CD4-positive, alpha-beta memory T cell (primary cell): ENCODE measurements at regions not wholly inside any gene's neighbourhood (a gene's known extent, or its start where the extent isn't known, plus 50 kb on each side); places are given as distances from the start of the nearest gene placed in this dataset.

Experiments
- CTCF ChIA-PET: fragments of 350-600 bp; sonication (Branson Sonifier 250); formaldehyde crosslinking; loops from one replicate; lab custom pipeline; 2021; ENCODE audit warnings: inconsistent platforms; ENCODE audit not compliant: partially characterized antibody; lab: Charles Lee
- POLR2A ChIA-PET: fragments of 350-600 bp; sonication (Branson Sonifier 250); formaldehyde crosslinking; loops from one replicate; lab custom pipeline; 2021; ENCODE audit not compliant: partially characterized antibody; lab: Charles Lee
- DNase-seq, 5 donors: peaks; one replicate each; pipeline versions ENCODE4 v3.0.0 to v3.0.0-alpha.2; 2020 to 2022; ENCODE audit warnings: mixed read lengths in 1 of 5
- H3K27ac ChIP-seq: one replicate; pipeline ENCODE4 v1.7.0; 2013; ENCODE audit warnings: low read depth, low read length
- H3K27me3 ChIP-seq: 2 replicates; pipeline ENCODE4 v1.7.0; 2013; ENCODE audit warnings: mild to moderate bottlenecking, low read length, moderate library complexity; ENCODE audit not compliant: insufficient read depth
- H3K36me3 ChIP-seq: 2 replicates; pipeline ENCODE4 v1.7.0; 2013; ENCODE audit warnings: mild to moderate bottlenecking, low read length, moderate library complexity; ENCODE audit not compliant: insufficient read depth
- H3K4me1 ChIP-seq: 2 replicates; pipeline ENCODE4 v1.7.0; 2013; ENCODE audit warnings: mild to moderate bottlenecking, low read length, moderate library complexity; ENCODE audit not compliant: insufficient read depth
- H3K4me3 ChIP-seq, 2 donors: one replicate each; pipeline ENCODE4 v1.7.0; 2013; ENCODE audit warnings: low read length in 2 of 2, mild to moderate bottlenecking in 1 of 2
- H3K9me3 ChIP-seq, 2 donors: one replicate each; pipeline ENCODE4 v1.7.0; 2013; ENCODE audit warnings: low read length in 2 of 2, control low read depth in 1 of 2; ENCODE audit not compliant: control insufficient read depth in 1 of 2
- H3K27ac Mint-ChIP-seq, 7 donors: one replicate each; pipeline ENCODE4 v1.8.0; 2020 to 2021; ENCODE audit warnings: mixed read lengths in 7 of 7, mild to moderate bottlenecking in 6 of 7, inconsistent platforms in 3 of 7, moderate library complexity in 3 of 7
- H3K27me3 Mint-ChIP-seq, 2 donors: one replicate each; pipeline ENCODE4 v1.8.0; 2020 to 2021; ENCODE audit warnings: mixed read lengths in 2 of 2
- H3K36me3 Mint-ChIP-seq, 2 donors: one replicate each; pipeline ENCODE4 v1.8.0; 2020 to 2021; ENCODE audit warnings: mixed read lengths in 2 of 2, inconsistent platforms in 1 of 2, mild to moderate bottlenecking in 1 of 2
- H3K4me1 Mint-ChIP-seq, 4 donors: one replicate each; pipeline ENCODE4 v1.8.0; 2020 to 2021; ENCODE audit warnings: mixed read lengths in 4 of 4, mild to moderate bottlenecking in 1 of 4
- H3K4me3 Mint-ChIP-seq, 8 donors: one replicate each; pipeline ENCODE4 v1.8.0; 2020 to 2021; ENCODE audit warnings: mixed read lengths in 8 of 8, mild to moderate bottlenecking in 7 of 8, moderate library complexity in 6 of 8, inconsistent platforms in 3 of 8
- H3K9me3 Mint-ChIP-seq, 8 donors: one replicate each; pipeline ENCODE4 v1.8.0; 2020 to 2021; ENCODE audit warnings: mixed read lengths in 8 of 8, mild to moderate bottlenecking in 5 of 8, inconsistent platforms in 3 of 8, moderate library complexity in 1 of 8
- intact Hi-C: fragments of 100-400 bp; cut with micrococcal nuclease; formaldehyde crosslinking; loops from one replicate; pipeline ENCODE4 v1.15.1; 2023

- H3K27me3 ChIP-seq, result no peaks in the 10 kb centered on the region
- intact Hi-C loops, result no loop called here
- H3K27ac ChIP-seq, result no peak overlapping the region
- H3K36me3 Mint-ChIP-seq, result no peaks in the 10 kb centered on the region
- H3K27ac Mint-ChIP-seq, result no peak overlapping the region
- no peaks in the 10 kb centered on the region for H3K9me3 ChIP-seq
- H3K4me3 Mint-ChIP-seq, result no peak overlapping the region
- H3K4me1 Mint-ChIP-seq, result no peaks in the 10 kb centered on the region
- ChIA-PET CTCF (no interaction called here), POLR2A (no interaction called here)
- H3K36me3 ChIP-seq, result no peaks in the 10 kb centered on the region
- H3K4me1 ChIP-seq, result no peaks in the 10 kb centered on the region
- DNase-seq, result no peak
- no peak overlapping the region for H3K4me3 ChIP-seq
- no peaks in the 10 kb centered on the region for H3K9me3 Mint-ChIP-seq
- no peaks in the 10 kb centered on the region for H3K27me3 Mint-ChIP-seq
Measured at GRCh38 chrX:98452456-98452855, 1568.7 kb downstream of the RPA4 start.

- Mint-ChIP-seq H3K27me3 (no peaks in the 10 kb centered on the region), H3K9me3 (peaks cover 0 to 2% (median 0%) of the 10 kb centered on the region in 8 donors), H3K27ac (no peak overlapping the region), H3K4me3 (no peak overlapping the region), H3K36me3 (no peaks in the 10 kb centered on the region), H3K4me1 (no peaks in the 10 kb centered on the region)
- DNase-seq, result no peak
- ChIA-PET POLR2A (no interaction called here), CTCF (no interaction called here)
- intact Hi-C loops, result no loop called here
- Histone ChIP-seq H3K4me3 (no peak overlapping the region), H3K27me3 (no peaks in the 10 kb centered on the region), H3K4me1 (no peaks in the 10 kb centered on the region), H3K36me3 (no peaks in the 10 kb centered on the region), H3K9me3 (no peaks in the 10 kb centered on the region), H3K27ac (no peak overlapping the region)
Measured at GRCh38 chrX:98459669-98460068, 1576.0 kb downstream of the RPA4 start.

GRCh38 chrX:98480606-98481005 is 1596.9 kb downstream of the RPA4 start:
- Histone ChIP-seq H3K27me3 (no peaks in the 10 kb centered on the region), H3K36me3 (no peaks in the 10 kb centered on the region), H3K27ac (no peak overlapping the region), H3K9me3 (no peaks in the 10 kb centered on the region), H3K4me3 (no peak overlapping the region), H3K4me1 (no peaks in the 10 kb centered on the region)
- H3K27me3 Mint-ChIP-seq, result no peaks in the 10 kb centered on the region
- no peak overlapping the region for H3K27ac Mint-ChIP-seq
- DNase-seq, result no peak
- CTCF ChIA-PET, result no interaction called here
- H3K36me3 Mint-ChIP-seq, result no peaks in the 10 kb centered on the region
- intact Hi-C loops, result no loop called here
- peaks cover 0 to 2% (median 0%) of the 10 kb centered on the region in 8 donors for H3K9me3 Mint-ChIP-seq
- no peaks in the 10 kb centered on the region for H3K4me1 Mint-ChIP-seq
- H3K4me3 Mint-ChIP-seq, result no peak overlapping the region
- POLR2A ChIA-PET, result no interaction called here

DNA sequence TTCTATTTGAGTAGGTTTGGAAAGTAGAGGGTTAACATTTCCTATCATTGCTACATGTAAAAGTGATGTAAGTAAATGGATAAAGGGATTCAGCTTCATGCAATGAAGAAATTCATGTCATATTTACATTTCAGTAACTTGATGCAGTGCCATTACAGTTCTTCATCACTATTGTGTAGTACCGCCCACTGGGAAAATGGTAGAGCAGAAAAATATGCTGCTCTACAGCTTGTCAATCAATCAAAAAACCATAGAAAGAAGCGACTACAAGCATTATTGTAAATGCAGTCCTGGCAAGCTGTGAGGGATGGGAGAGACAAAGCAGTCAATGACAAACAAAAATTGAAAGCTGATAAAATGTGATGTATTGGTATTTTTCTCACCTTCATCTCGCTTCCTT is 1597.9 kb downstream of the RPA4 start:
- Mint-ChIP-seq H3K4me3 (no peak overlapping the region), H3K9me3 (peaks cover 0 to 2% (median 0%) of the 10 kb centered on the region in 8 donors), H3K4me1 (no peaks in the 10 kb centered on the region), H3K27ac (no peak overlapping the region), H3K36me3 (no peaks in the 10 kb centered on the region), H3K27me3 (no peaks in the 10 kb centered on the region)
- ChIA-PET CTCF (no interaction called here), POLR2A (no interaction called here)
- DNase-seq, result no peak
- Histone ChIP-seq H3K9me3 (no peaks in the 10 kb centered on the region), H3K27me3 (no peaks in the 10 kb centered on the region), H3K27ac (no peak overlapping the region), H3K4me3 (no peak overlapping the region), H3K4me1 (no peaks in the 10 kb centered on the region), H3K36me3 (no peaks in the 10 kb centered on the region)
- intact Hi-C loops, result no loop called here

GRCh38 chrX:98490670-98491069 is 1607.0 kb downstream of the RPA4 start:
- ChIA-PET CTCF (no interaction called here), POLR2A (no interaction called here)

GRCh38 chrX:98501426-98501825 is 1617.7 kb downstream of the RPA4 start:
- Histone ChIP-seq H3K4me1 (no peaks in the 10 kb centered on the region), H3K4me3 (no peak overlapping the region), H3K27me3 (no peaks in the 10 kb centered on the region), H3K9me3 (no peaks in the 10 kb centered on the region), H3K36me3 (no peaks in the 10 kb centered on the region), H3K27ac (no peak overlapping the region)
- H3K27ac Mint-ChIP-seq, result no peak overlapping the region
- POLR2A ChIA-PET, result no interaction called here
- intact Hi-C loops, result no loop called here
- peaks cover 0 to 5% (median 0%) of the 10 kb centered on the region in 8 donors for H3K9me3 Mint-ChIP-seq
- H3K4me3 Mint-ChIP-seq, result no peak overlapping the region
- CTCF ChIA-PET, result no interaction called here
- no peak for DNase-seq
- H3K27me3 Mint-ChIP-seq, result no peaks in the 10 kb centered on the region
- H3K4me1 Mint-ChIP-seq, result no peaks in the 10 kb centered on the region
- H3K36me3 Mint-ChIP-seq, result no peaks in the 10 kb centered on the region

More at GRCh38 chrX:98490670-98491069, 1607.0 kb downstream of the RPA4 start:
- no peaks in the 10 kb centered on the region for H3K4me1 ChIP-seq
- H3K27me3 ChIP-seq, result no peaks in the 10 kb centered on the region
- Mint-ChIP-seq H3K9me3 (peaks cover 0 to 2% (median 0%) of the 10 kb centered on the region in 8 donors), H3K4me1 (no peaks in the 10 kb centered on the region), H3K27ac (no peak overlapping the region), H3K4me3 (no peak overlapping the region), H3K36me3 (no peaks in the 10 kb centered on the region), H3K27me3 (no peaks in the 10 kb centered on the region)
- DNase-seq, result no peak
- no peaks in the 10 kb centered on the region for H3K36me3 ChIP-seq
- intact Hi-C loops, result no loop called here
- H3K4me3 ChIP-seq, result no peak overlapping the region
- no peak overlapping the region for H3K27ac ChIP-seq
- no peaks in the 10 kb centered on the region for H3K9me3 ChIP-seq

DNA sequence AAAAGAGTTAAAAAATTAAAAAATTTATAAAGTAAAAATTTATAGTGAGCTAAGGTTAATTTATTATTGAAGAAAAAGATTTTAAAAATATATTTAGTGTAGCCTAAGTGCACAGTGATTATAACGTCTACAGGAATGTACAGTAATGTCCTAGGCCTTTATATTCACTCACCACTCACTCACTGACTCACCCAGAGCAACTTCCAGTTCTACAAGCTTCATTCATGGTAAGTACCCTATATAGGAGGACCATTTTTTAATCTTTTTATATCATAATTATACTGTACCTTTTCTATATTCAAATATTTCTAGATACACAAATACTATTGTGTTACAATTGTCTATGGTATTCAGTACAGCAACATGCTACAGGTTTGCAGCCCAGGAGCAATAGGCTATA is 1623.2 kb downstream of the RPA4 start:
- H3K9me3 Mint-ChIP-seq, result peaks cover 0 to 5% (median 0%) of the 10 kb centered on the region in 8 donors
- H3K4me1 ChIP-seq, result no peaks in the 10 kb centered on the region
- no peak overlapping the region for H3K4me3 ChIP-seq
- no peak for DNase-seq
- no peaks in the 10 kb centered on the region for H3K36me3 ChIP-seq
- no peaks in the 10 kb centered on the region for H3K36me3 Mint-ChIP-seq
- intact Hi-C loops, result no loop called here
- H3K27ac ChIP-seq, result no peak overlapping the region
- POLR2A ChIA-PET, result no interaction called here
- no peak overlapping the region for H3K4me3 Mint-ChIP-seq
- no peaks in the 10 kb centered on the region for H3K27me3 Mint-ChIP-seq
- H3K4me1 Mint-ChIP-seq, result no peaks in the 10 kb centered on the region
- H3K9me3 ChIP-seq, result no peaks in the 10 kb centered on the region
- CTCF ChIA-PET, result no interaction called here
- no peaks in the 10 kb centered on the region for H3K27me3 ChIP-seq
- H3K27ac Mint-ChIP-seq, result no peak overlapping the region

DNA sequence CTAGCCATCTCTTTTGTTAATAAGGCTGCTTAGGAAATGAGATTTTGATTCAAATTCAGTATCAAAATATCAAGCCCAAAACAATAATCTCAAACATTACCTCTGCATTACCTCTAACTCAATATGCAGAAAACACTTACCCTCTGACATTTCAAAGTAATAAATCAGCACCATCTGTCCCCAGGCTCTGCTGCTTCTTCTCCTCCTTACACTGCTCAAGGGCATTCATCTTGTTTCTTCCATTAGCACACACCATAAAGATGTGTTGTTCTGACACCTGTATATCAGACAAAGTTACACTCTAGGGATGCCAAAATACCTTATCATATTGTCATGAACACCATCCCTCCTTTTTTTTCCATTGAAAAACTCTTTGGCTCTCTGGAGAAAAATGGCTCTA is 1630.3 kb downstream of the RPA4 start:
- no peaks in the 10 kb centered on the region for H3K9me3 Mint-ChIP-seq
- H3K27ac Mint-ChIP-seq, result no peak overlapping the region
- POLR2A ChIA-PET, result no interaction called here
- no peak overlapping the region for H3K27ac ChIP-seq
- no peaks in the 10 kb centered on the region for H3K27me3 Mint-ChIP-seq
- no peak for DNase-seq
- no peaks in the 10 kb centered on the region for H3K9me3 ChIP-seq
- CTCF ChIA-PET, result interaction anchor here (0.5 kb wide), 1 partner anchor 40 kb away, joined by 3 read pairs; no protein-coding TSS in a partner anchor
- no peaks in the 10 kb centered on the region for H3K4me1 ChIP-seq
- no peaks in the 10 kb centered on the region for H3K4me1 Mint-ChIP-seq
- no peaks in the 10 kb centered on the region for H3K36me3 Mint-ChIP-seq
- no peak overlapping the region for H3K4me3 ChIP-seq
- intact Hi-C loops, result no loop called here
- no peaks in the 10 kb centered on the region for H3K27me3 ChIP-seq
- H3K36me3 ChIP-seq, result no peaks in the 10 kb centered on the region
- H3K4me3 Mint-ChIP-seq, result no peak overlapping the region
